ENCODE measurements at regions not wholly inside any gene's neighbourhood (a gene's known extent, or its start where the extent isn't known, plus 50 kb on each side); places are given as distances from the start of the nearest gene placed in this dataset.

DNA sequence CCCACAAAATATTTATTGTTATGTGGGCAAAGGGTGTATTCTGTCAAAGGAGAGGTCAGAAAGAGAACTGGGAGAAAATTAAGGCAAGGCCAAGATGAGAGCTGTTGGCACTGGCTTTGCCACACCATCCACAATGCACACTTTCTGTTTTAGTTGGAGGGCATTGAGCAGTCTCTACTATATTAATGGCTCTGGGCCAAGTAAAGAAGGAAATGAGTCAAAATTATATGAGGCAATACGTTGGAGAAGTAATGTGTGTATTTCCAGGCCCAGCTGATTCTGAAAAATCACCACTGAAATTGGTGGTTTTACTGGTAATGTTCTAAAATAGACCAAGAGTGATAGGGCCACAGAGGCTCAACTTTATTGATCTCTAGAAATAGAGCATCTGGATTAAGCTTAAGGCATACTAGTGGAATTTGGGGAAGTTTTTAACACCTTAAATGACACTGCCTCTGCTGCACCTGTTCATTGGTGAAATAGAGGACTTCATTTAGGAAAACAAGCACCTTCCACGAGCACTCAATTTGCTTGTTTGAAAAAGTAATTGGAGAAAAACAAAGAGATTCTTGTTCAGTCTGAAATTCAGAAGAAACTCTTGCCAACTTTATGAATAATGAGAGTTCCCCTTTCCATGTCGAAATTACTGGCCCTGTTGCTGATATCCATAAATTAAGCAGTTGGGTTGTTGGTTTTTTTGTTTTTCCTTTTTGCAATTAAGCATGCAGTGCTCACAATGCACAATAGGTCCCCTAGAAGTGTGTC is 424.9 kb downstream of the ADGRL2 start:
- DNase-seq (ENCODE audit: low read depth in 3 of 3) = no peak

DNA sequence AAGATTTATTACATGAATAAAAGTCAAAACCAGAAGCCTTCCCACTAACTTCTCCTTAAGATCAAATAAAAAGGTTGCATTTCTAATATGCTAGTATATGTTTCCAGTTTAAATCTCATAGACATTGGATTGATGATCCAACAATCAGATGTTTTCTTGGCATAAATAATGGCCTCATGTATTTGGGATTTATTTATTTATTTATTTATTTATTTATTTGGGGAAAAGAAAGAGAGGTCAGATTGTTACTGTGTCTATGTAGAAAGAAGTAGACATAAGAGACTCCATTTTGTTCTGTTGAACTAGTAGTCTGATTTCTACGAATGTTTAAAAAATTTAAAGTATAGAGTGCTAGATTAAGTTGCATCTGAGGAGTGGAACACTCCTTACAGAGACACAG is 422.4 kb downstream of the ADGRL2 start:
- DNase-seq (ENCODE audit: low read depth in 3 of 3) = no peak

DNA sequence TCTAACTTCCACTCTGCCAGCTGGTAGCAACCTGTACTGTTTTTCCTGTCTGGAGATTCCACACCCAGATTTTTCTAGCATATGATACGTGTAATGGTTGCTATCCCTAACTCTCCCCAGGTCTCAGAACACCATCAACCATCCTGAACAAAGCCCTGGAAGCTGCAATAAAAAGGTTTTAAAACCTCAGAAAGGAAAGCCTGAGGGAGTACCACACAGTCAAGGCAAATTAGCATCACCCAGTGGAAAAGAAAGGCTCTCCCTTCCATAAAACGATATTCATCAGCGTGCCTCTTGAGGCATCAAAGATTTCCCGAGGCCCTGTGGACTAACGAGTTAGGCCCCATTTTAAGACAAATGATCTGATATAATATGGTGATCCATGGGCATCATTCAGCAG is 421.0 kb downstream of the ADGRL2 start:
- DNase-seq (ENCODE audit: low read depth in 3 of 3) = no peak

DNA sequence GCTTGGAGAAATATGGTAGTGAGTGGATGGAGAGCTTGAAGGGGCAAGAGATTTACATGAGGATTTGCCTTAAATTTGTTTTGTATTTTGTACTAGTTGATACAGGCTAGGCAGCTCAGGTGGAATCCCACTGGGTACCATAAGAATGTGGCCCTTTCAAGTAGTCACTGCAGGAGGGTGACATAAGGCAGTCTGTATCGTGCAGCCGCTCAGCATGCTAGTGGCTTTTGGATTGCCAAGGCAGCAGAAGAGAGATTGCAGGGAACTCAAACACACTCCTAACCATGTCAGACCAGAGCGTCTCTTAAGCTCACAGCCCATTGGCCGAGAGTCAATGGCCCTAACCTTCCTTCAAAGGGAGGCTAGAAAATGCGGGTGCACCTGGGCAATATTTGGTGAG is 420.0 kb downstream of the ADGRL2 start:
- DNase-seq (ENCODE audit: low read depth in 3 of 3) = no peak

DNA sequence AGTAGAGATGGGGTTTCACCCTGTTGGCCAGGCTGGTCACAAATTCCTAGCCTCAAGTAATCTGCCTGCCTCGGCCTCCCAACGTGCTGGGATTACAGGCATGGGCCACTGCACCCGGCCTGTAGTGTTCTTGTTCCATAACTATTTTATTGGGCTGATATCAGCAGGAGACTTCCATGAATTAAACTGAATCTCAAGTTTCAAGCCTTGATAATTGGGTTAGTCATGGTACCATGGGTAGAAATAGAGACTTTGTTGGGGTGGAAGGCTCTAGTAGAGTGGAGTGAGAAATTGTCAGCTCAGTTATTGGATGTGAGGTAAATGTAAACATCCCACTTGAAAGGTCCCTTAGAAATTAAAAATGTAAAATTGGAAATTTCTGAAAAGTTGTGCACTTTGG is 419.1 kb downstream of the ADGRL2 start:
- DNase-seq (ENCODE audit: low read depth in 3 of 3) = no peak

DNA sequence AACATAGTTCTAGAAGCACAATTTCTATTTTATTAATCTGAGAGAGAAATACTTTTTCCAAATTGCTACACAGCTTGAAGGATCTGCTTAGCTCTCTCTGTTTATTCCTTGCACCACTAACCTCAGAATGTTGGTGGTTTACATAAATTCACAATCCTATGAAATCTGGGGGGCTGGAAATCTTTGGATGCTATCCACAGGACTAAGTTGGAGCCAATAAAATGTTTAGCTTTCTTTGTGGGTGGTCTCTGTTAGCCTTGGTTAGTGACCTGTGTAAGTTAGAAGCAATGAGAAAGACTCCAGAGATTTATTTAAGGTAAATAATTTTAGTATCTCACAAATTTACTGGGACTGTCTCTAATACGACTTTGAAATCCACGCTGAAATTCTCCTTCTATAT is 418.1 kb downstream of the ADGRL2 start:
- DNase-seq (ENCODE audit: low read depth in 3 of 3) = no peak

DNA sequence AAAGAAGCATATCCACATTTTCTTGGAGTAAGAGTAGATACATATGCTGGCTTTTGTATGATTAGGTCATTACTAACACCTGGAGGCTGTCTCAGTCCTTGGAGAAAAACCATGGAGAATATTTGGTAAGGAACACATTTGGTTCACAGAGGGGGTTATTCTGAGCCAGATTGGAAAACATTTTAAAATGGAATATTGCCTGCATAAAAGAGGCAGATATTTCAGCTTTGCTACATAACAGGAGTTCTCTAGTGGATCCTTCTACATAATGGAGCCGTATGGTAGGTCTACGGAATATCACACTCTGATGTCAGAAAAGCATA is 415.1 kb downstream of the ADGRL2 start:
- no peak for DNase-seq (ENCODE audit: low read depth in 3 of 3)

DNA sequence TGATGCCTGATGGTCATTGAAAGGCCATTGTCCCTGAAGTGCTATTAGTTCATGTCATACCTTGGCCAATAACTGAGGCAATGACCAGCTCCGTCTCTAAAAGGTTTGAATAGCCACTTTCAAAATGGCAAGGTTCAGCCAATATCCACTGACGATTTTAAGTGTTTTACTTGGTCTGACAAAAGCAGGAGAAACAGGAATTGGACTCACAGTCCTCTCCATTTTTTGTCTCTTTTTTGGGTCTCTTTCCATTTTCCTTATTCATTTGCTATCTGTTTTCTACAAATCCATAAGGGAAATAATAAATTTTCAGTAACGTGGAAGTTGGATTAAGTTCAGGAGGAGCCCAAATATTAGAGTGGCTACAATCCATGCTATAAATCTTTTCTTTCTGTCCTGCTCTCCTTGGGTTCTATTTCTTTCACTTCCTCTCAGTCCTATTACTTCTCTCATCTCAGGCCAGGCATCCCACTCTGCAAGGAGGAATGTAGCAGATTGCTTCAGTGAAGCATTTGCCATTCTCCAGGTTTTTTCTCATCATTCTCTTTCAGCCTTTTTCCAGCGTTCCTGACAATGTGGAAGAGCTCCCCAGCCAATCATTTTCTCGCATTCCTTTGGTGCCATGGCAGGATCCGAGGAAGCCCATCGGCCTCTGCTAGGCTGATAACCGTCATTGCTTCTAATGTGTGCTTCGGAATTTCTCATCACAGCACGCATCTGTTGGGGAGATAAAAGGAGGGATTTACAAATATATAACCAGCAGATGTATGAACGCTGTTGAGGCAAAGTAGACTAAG is 414.5 kb downstream of the ADGRL2 start:
- no peak for DNase-seq (ENCODE audit: low read depth in 3 of 3)

DNA sequence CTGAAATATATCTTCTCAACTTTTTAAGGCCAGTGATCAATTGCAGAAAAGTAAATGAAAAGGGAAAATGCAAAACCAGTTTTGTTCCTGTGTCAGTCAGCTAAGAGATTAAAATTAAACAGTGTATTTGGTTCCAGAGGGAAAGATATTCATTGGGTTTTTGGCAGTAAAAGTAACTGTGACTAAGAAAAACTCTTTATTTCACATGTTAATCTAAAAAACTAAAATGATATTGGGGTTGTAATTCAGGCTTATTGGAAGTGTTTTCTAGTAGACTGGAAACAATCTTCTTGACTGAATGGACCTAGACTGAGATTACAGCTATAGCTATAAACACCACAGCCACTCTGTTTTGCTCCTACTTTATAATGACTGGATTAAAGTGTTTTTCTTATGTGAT is 413.9 kb downstream of the ADGRL2 start:
- DNase-seq (ENCODE audit: low read depth in 3 of 3) = no peak

DNA sequence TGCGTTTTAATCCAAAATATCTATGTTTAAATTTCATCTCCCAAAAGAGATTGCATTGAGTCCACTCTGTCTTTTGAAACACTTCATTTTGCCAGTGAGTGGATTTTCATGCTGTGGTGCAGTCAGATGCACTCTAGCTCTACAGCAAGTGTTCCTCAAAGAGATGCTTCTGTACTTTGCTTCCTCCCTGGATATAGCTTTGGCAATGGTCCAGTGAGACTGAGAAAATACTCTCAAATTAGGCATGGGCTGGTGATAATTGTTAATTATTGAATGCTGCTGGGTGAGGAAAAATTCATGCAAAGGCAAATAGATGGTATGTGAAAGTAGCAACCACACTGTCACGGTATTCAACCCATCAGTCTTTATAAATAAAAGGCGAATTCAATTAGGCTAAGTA is 396.9 kb downstream of the ADGRL2 start:
- DNase-seq (ENCODE audit: low read depth in 3 of 3) = no peak

DNA sequence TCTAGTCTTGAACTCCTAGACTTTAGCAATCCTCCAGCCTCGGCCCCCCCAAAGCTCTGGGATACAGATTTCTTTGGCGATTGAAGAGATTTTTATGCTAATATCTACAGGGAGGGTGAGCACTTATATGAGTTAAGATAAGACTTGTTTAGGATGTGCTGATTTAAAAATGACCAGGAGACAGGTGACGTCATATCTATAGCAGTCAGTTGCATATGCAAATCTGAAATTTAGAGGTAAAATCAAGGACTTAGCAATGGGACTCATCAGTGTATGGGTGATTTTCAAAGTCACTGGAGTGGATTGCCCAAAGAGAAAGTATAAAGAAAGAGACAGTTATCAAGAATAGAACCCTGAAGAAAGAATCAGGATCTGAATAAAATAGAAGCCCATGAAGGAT is 394.5 kb downstream of the ADGRL2 start:
- no peak for DNase-seq (ENCODE audit: low read depth in 3 of 3)

DNA sequence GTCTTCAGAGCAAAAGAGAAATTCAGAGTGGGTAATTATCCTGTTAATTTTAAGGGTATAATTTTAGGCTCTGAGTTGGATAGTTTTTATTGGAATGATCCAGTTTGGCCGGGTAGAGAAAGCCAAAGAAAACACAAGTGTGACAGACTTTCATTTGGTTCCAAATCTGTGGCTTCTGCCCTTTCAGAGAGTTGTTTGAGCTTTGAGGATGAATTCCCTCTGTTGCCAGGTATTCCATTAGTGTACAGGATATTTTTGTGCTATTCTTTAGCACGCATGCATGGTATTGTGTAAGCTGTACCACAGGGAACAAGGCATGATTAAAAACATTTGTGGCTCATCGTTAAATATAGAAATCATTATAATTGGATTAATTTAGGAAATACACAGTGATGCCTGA is 384.4 kb downstream of the ADGRL2 start:
- no peak for DNase-seq (ENCODE audit: low read depth in 3 of 3)

DNA sequence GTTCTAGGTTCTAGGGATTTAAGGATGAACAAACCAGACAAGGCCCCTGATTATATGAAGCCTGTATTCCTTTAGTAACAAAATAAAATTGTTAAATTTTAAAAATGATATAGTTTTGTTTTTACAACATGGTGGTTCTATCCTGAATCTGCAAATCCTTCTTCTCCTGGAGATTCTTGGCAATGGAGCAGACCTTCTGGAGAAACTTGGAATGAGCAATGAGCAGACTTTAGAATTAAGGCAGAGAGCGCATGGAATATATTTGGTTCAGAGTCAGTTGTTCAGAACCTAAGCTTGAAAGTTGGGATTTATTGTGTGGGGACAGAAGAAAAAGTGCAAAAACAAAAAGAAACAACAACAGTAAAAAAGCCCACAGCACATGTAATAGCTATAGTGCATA is 381.1 kb downstream of the ADGRL2 start:
- no peak for DNase-seq (ENCODE audit: low read depth in 3 of 3)

DNA sequence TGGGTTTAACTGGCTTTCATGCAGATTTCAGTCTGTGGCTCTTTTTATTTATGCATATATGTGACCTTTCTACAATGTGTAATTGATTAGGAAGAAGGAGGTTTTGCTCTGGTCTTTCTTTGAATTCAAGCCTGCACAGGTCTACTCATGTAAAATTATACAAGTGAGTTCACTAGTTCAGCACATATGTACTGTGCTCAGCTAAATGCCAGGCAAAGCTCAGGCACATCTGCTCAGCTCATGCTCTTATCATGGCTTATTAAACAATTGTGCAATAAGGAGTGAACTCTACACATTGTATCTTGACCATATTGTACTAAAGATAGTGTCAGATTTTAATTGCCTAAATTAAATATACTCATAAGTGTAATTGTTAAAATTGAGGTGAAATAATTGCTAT is 378.4 kb downstream of the ADGRL2 start:
- DNase-seq (ENCODE audit: low read depth in 3 of 3) = no peak

DNA sequence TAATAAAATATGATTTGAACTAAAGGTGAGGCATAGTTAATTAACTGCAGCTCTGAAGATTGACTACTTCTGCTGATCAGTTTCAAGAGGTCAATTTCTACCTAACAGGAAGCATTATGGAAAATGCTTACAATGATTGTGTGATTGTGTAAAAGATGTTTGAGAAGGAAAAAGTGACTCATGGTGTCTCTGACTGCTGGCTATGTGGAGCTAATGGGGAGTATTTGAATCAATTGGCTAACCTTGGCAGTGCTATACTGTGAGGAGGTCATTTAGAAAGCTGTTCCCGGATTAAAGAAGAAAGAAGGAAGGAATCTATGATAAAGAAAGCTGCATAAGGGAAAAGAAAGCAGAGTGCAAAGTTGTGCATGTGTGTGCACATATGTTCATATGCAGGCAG is 376.5 kb downstream of the ADGRL2 start:
- no peak for DNase-seq (ENCODE audit: low read depth in 3 of 3)

DNA sequence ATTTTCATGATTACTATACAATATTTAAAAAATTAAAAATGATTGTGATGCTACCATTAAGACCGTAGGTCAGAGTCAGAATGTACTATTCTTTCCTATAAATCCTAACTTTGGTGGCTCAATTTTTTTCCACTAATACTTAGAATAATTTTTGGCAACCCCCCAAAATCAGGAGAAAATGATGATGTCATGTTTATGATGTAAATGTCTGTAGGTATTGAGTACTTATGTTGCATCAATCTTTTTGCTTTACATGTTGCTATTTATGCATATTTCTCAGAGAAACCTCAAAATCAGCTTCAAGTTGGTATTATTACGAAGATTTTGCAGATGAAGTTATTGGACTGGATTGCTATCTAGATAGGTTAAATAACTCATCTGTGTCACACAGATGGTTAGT is 371.2 kb downstream of the ADGRL2 start:
- no peak for DNase-seq (ENCODE audit: low read depth in 3 of 3)

DNA sequence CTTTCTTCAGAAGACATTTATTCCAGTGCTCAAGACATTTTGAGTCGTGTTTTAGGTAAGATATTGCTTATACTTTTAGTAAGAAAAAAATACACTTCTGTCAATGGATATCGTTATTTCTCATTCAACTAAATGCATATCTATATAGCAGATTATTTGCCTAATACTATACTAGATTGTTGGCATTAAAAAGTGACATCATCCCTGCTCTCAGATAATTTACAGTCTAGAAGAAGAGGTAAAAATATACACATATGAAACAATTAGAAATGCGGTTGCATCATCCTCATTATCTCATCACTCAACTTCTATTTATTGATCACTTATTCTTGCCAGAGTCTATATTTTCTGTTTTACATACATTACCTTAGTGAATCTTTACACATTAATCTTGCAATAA is 367.7 kb downstream of the ADGRL2 start:
- DNase-seq (ENCODE audit: low read depth in 3 of 3) = no peak

DNA sequence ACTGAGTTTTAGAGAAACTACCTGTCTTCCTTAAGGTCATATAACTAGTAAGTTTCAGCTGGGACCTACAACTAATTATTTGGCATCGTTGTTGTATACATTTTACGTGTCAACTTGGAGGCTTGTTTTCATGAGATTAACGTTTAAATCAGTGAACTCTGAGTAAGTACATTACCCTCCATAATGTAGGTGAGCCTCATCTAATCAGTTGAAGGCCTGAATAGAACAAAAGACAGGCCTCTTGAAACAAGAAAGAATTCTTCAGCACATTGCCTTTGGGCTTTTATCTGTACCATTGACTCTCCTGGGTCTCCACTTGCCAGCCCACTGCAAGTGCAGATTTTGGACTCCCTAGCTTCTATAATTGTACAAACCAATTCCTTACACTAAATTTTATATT is 364.6 kb downstream of the ADGRL2 start:
- no peak for DNase-seq (ENCODE audit: low read depth in 3 of 3)

DNA sequence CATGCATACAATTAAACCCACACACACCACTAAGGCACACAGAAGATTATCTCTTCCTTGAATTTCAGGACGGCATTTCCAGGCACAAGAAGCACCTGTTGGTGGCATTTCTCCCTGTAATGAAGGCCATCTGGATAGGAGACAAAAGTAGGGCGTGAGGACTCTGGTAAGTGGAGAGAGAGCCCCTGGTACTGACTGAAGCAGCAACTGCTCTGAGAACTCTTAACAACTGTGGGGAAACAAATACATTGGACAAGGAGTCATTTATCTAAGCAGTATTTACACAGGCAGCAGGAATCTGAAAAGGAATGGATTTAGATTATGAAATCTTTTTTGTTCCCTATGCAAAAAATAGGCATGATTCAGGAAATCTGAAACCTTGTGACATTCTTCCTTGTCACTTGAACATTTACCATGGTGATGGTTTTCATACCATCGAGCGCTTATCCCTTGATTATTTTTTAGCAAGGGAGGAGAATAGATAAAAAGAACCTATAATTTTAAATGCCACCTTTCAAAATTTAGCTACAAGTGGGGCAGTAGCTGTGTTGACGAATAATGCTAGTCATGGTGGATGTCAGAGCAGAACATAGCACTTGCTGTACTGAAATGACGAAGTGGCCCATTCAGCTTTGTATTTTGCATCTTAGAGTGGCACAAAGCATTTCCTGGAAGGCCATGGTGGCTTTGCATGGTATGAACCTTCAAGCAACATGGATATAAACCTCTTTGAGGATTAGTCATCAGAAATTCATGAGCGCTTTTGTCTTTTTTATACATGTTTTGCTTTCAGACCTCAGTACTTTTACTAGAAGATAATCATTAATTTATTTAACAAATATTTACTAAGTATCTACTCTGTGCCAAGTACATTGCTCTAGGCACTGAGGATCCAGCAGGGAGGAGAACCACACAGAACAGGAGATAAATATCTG is 362.0 kb downstream of the ADGRL2 start:
- DNase-seq (ENCODE audit: low read depth in 3 of 3) = no peak

DNA sequence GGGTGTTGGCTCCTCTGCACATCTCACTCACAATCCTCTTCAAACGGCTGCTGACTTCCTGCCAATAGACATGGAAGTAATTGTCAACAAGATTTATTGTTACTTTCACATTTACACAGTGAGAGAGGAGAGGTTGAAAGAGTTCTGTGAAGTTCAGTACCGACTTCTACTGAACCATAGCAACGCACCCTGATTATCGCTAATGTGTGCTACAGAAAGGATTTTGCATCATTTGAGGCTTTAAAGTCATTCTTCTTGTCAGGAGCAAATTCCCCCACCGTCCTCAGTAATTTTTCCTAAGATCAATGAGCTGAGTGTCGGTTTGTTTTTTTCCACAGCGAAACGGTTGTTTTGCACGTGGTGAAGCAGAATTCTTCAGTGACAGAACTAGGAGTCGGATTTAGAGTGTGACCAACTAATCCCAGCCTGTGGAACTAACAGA is 361.0 kb downstream of the ADGRL2 start:
- no peak for DNase-seq (ENCODE audit: low read depth in 3 of 3)

DNA sequence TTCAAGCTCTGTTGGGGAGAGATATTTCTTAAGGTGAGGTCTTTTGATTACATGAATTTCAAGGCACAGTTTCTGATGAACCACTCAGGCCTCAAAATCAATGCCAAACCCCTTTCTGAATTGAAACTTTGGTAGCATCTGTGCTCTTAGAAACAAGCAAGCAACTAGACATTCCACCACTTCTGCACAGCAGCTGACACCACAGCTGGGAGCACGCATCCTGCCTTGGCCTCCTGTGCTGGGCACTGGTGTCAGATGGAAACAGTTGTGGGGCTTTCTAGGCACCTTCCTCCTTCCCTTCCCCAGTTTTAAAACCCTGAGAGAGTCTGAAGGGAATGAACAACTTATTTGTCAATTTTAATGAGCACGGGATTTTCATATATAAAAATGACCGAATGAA is 360.2 kb downstream of the ADGRL2 start:
- no peak for DNase-seq (ENCODE audit: low read depth in 3 of 3)

DNA sequence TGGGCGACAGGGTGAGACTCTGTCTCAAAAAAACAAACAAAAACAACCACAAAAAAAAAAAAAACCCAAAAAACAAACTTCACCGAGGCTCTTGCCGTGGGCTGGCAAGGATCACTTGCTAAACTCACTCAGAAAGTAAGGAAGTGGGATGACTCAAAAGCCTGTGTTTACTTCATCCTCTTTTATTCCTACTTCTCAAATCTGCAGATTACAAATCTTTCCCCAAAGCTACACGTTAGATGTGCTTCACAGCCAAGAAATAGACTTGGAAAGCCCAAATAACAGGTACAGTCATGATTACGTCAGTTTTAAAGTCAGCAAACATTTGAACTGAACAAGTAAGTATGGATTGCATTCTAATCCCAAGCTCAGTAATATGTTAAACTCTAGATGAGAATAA is 359.3 kb downstream of the ADGRL2 start:
- DNase-seq (ENCODE audit: low read depth in 3 of 3) = no peak

DNA sequence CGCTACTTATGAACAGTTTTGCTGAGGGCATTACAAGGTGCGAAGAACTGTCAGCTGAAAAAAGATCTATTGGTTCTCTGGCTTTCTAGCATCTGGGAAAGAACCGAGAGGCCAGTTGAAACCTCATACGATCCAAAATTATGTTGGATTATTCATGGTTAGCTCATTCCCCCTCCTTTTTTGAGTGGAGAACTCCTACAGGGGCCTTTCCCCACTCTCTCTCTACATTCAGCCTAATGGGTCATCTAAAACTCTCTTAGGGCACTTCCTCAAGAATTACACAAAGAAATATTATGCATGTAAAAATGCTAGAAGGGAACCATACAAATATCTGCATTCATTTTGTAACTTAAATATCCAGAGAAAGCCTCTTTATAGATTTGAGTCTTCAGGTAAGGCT is 358.2 kb downstream of the ADGRL2 start:
- no peak for DNase-seq (ENCODE audit: low read depth in 3 of 3)
